ENCODE measurements at regions not wholly inside any gene's neighbourhood (a gene's known extent, or its start where the extent isn't known, plus 50 kb on each side); places are given as distances from the start of the nearest gene placed in this dataset.

DNA sequence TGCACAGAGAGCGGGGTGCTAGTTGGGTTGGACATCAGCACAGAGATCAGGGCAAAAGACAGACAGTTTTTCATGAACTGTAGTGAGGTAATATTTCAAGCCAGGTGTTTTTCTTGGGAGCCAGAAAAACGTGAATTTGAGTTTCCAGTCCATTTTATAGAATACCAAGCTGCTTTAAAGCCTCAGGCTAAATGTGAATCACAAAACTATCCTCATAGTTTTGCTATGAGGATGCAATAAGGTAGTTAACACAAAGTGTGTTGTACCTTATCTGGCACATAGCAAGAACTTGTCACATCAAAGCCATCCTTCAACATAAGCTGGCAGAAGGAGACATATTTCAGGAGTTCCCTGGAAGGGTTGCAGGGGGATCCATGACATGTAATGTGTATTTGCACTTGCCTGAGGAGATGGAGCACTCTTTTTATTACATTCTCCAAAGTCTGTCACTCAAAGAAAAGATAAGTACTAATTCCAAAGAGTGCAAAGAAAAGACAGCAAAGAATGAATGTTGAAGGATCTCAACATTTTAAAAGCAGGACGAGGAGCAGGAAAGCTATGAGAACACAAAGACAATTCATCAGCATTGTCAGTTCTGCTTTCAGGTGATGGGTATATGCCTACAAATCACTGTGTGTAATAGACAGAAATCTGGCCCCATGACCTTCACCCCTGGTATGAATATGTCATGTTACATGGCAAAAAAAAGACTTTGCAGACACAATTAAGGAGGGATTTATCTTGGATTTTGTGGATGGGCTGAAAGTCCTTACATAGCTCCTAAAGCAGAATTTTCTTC is 1046.4 kb downstream of the NTRK3 start:
- no peak for DNase-seq (ENCODE audit: low read depth in 1 of 2, low spot score in 1 of 2)
- H3K4me1 ChIP-seq, result no peaks in the 10 kb centered on the region
- H3K4me3 ChIP-seq, result no peak overlapping the region
- ATAC-seq, result no peak
- ChIA-PET CTCF (no interaction called here), POLR2A (no interaction called here)
- no peak overlapping the region for H3K4me2 ChIP-seq
- 0 out of 3 replicates have a peak, but pooled peaks cover 2% of the 10 kb centered on the region for H3K9me3 ChIP-seq
- no peak for FAIRE-seq
- 2% methylated on average over 3 of the region's 3 CpGs for whole genome bisulfite sequencing (ENCODE audit: missing lambda C conversion rate)
- no peak overlapping the region for H3K27ac ChIP-seq
- TF ChIP-seq, protein P1, sequence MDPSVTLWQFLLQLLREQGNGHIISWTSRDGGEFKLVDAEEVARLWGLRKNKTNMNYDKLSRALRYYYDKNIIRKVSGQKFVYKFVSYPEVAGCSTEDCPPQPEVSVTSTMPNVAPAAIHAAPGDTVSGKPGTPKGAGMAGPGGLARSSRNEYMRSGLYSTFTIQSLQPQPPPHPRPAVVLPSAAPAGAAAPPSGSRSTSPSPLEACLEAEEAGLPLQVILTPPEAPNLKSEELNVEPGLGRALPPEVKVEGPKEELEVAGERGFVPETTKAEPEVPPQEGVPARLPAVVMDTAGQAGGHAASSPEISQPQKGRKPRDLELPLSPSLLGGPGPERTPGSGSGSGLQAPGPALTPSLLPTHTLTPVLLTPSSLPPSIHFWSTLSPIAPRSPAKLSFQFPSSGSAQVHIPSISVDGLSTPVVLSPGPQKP (IDR thresholded peaks at IDR 0.05; ENCODE audit: low read depth, low read length), result no peak
- TF ChIP-seq NR3C1 (IDR thresholded peaks at IDR 0.05), result no peak
- TF ChIP-seq, protein P2, sequence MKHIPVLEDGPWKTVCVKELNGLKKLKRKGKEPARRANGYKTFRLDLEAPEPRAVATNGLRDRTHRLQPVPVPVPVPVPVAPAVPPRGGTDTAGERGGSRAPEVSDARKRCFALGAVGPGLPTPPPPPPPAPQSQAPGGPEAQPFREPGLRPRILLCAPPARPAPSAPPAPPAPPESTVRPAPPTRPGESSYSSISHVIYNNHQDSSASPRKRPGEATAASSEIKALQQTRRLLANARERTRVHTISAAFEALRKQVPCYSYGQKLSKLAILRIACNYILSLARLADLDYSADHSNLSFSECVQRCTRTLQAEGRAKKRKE (CRISPR knock-in tag; IDR thresholded peaks at IDR 0.05; ENCODE audit: low read depth), result no peak
- TF ChIP-seq CHD2 (IDR thresholded peaks at IDR 0.05; ENCODE audit: low read length, partially characterized antibody), result no peak
- TF ChIP-seq RAD21 (conservative IDR thresholded peaks at IDR 0.05 in 1 of 2, IDR thresholded peaks at IDR 0.05 in 1 of 2), result no peak
- TF ChIP-seq JUNB (IDR thresholded peaks at IDR 0.05), result no peak
- TF ChIP-seq USF2 (IDR thresholded peaks at IDR 0.05), result no peak
- no peak for TF ChIP-seq NFE2L2 (conservative IDR thresholded peaks at IDR 0.05; ENCODE audit: low read length)
- TF ChIP-seq EP300 (IDR thresholded peaks at IDR 0.05), result no peak
- TF ChIP-seq CTCF (IDR thresholded peaks at IDR 0.05), result no peak
- no peak for TF ChIP-seq ZC3H11A (IDR thresholded peaks at IDR 0.05)
- no peak for TF ChIP-seq RCOR1 (IDR thresholded peaks at IDR 0.05; ENCODE audit: low read depth, low read length)
- no peak for TF ChIP-seq TFCP2L1 (CRISPR knock-in tag; IDR thresholded peaks at IDR 0.05)
- TF ChIP-seq MAFK (IDR thresholded peaks at IDR 0.05; ENCODE audit: partially characterized antibody), result no peak
- TF ChIP-seq FOSB (CRISPR knock-in tag; IDR thresholded peaks at IDR 0.05), result no peak
- TF ChIP-seq HOXA7 (CRISPR knock-in tag; IDR thresholded peaks at IDR 0.05), result no peak
- no peak for TF ChIP-seq KDM1A (IDR thresholded peaks at IDR 0.05; ENCODE audit: low read depth)
- TF ChIP-seq, protein P3, sequence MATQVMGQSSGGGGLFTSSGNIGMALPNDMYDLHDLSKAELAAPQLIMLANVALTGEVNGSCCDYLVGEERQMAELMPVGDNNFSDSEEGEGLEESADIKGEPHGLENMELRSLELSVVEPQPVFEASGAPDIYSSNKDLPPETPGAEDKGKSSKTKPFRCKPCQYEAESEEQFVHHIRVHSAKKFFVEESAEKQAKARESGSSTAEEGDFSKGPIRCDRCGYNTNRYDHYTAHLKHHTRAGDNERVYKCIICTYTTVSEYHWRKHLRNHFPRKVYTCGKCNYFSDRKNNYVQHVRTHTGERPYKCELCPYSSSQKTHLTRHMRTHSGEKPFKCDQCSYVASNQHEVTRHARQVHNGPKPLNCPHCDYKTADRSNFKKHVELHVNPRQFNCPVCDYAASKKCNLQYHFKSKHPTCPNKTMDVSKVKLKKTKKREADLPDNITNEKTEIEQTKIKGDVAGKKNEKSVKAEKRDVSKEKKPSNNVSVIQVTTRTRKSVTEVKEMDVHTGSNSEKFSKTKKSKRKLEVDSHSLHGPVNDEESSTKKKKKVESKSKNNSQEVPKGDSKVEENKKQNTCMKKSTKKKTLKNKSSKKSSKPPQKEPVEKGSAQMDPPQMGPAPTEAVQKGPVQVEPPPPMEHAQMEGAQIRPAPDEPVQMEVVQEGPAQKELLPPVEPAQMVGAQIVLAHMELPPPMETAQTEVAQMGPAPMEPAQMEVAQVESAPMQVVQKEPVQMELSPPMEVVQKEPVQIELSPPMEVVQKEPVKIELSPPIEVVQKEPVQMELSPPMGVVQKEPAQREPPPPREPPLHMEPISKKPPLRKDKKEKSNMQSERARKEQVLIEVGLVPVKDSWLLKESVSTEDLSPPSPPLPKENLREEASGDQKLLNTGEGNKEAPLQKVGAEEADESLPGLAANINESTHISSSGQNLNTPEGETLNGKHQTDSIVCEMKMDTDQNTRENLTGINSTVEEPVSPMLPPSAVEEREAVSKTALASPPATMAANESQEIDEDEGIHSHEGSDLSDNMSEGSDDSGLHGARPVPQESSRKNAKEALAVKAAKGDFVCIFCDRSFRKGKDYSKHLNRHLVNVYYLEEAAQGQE (IDR thresholded peaks at IDR 0.05), result no peak
- TF ChIP-seq HOXB5 (CRISPR knock-in tag; IDR thresholded peaks at IDR 0.05), result no peak
